DOHH2 (cell line): ENCODE measurements at regions not wholly inside any gene's neighbourhood (a gene's known extent, or its start where the extent isn't known, plus 50 kb on each side); places are given as distances from the start of the nearest gene placed in this dataset.

Experiments
- H3F3A ChIP-seq: fragments of 200-600 bp; sonication (generic), shearing (Covaris generic); 2 replicates; pipeline ENCODE4 v1.6.0; 2016; ENCODE audit warnings: antibody characterized with exemption, mild to moderate bottlenecking; ENCODE audit not compliant: control insufficient read depth, insufficient read depth
- H3K27ac ChIP-seq: fragments of 200-600 bp; sonication (generic); 2 replicates; pipeline ENCODE4 v1.5.1; 2014; ENCODE audit warnings: low read depth, mild to moderate bottlenecking, low read length, moderate library complexity
- H3K27me3 ChIP-seq: fragments of 200-600 bp; sonication (generic); 2 replicates; pipeline ENCODE4 v1.6.1; 2014; ENCODE audit warnings: mild to moderate bottlenecking, low read length, mixed read lengths; ENCODE audit not compliant: control insufficient read depth
- H3K36me3 ChIP-seq: fragments of 200-600 bp; sonication (generic); 2 replicates; pipeline ENCODE4 v1.6.1; 2014; ENCODE audit warnings: mild to moderate bottlenecking, low read length, moderate library complexity, mixed read lengths; ENCODE audit not compliant: control insufficient read depth
- H3K4me1 ChIP-seq: fragments of 200-600 bp; sonication (generic); 2 replicates; pipeline ENCODE4 v1.6.1; 2014; ENCODE audit warnings: mild to moderate bottlenecking, low read length, mixed read lengths; ENCODE audit not compliant: control insufficient read depth
- H3K4me2 ChIP-seq: fragments of 200-600 bp; sonication (generic); 2 replicates; pipeline ENCODE4 v1.6.0; 2014; ENCODE audit warnings: mild to moderate bottlenecking, low read length, moderate library complexity
- H3K4me3 ChIP-seq: fragments of 200-600 bp; sonication (generic); 2 replicates; pipeline ENCODE4 v1.5.1; 2014; ENCODE audit warnings: mild to moderate bottlenecking, low read length, mixed read lengths
- H3K79me2 ChIP-seq: fragments of 200-600 bp; sonication (generic); 2 replicates; pipeline ENCODE4 v1.6.1; 2014; ENCODE audit warnings: mild to moderate bottlenecking, low read length, mixed read lengths; ENCODE audit not compliant: control insufficient read depth
- H3K9me2 ChIP-seq: fragments of 200-600 bp; sonication (generic); replicated peaks from 2 replicates; pipeline ENCODE4 v1.6.1; 2014; ENCODE audit warnings: mild to moderate bottlenecking, low read length, mixed read lengths; ENCODE audit not compliant: control insufficient read depth
- H3K9me3 ChIP-seq: fragments of 200-600 bp; sonication (generic); 2 replicates; pipeline ENCODE4 v1.6.1; 2014; ENCODE audit warnings: antibody characterized with exemption, low read length, mixed read lengths; ENCODE audit not compliant: control insufficient read depth, insufficient read depth
- H4K20me1 ChIP-seq: fragments of 200-600 bp; sonication (generic); 2 replicates; pipeline ENCODE4 v1.6.0; 2014; ENCODE audit warnings: low read depth, mild to moderate bottlenecking, antibody characterized with exemption, low read length, moderate library complexity; ENCODE audit not compliant: control insufficient read depth, insufficient read depth
- CTCF ChIP-seq: fragments of 200-600 bp; sonication (generic); IDR thresholded peaks from one replicate; pipeline ENCODE4 v1.5.1; 2014; ENCODE audit warnings: antibody characterized with exemption, mild to moderate bottlenecking, low read depth, low read length; ENCODE audit not compliant: poor library complexity, severe bottlenecking
- EZH2phosphoT487 ChIP-seq: fragments of 200-600 bp; sonication (generic); IDR thresholded peaks from 2 replicates; pipeline ENCODE4 v1.6.1; 2017; ENCODE audit warnings: borderline replicate concordance, mild to moderate bottlenecking, antibody characterized with exemption, low read length, moderate library complexity, mixed read lengths

GRCh38 chr14:100669468-100669867 is 57.2 kb upstream of the DLK1 start:
- H3K27me3 ChIP-seq, result no peaks in the 10 kb centered on the region
- H3K4me2 ChIP-seq, result no peak overlapping the region
- no peak overlapping the region for H3K4me3 ChIP-seq
- H3F3A ChIP-seq, result no peaks in the 10 kb centered on the region
- no peaks in the 10 kb centered on the region for H3K9me2 ChIP-seq
- TF ChIP-seq CTCF (no peak), EZH2phosphoT487 (no peak)
- no peaks in the 10 kb centered on the region for H3K9me3 ChIP-seq
- H3K36me3 ChIP-seq, result no peaks in the 10 kb centered on the region
- no peaks in the 10 kb centered on the region for H4K20me1 ChIP-seq
- no peaks in the 10 kb centered on the region for H3K4me1 ChIP-seq
- no peaks in the 10 kb centered on the region for H3K79me2 ChIP-seq
- H3K27ac ChIP-seq, result no peak overlapping the region

- no peak overlapping the region for H3K4me2 ChIP-seq
- no peak overlapping the region for H3K27ac ChIP-seq
- H3K36me3 ChIP-seq, result no peaks in the 10 kb centered on the region
- H3K4me1 ChIP-seq, result no peaks in the 10 kb centered on the region
- TF ChIP-seq CTCF (no peak), EZH2phosphoT487 (no peak)
- H3K9me3 ChIP-seq, result no peaks in the 10 kb centered on the region
- H3K4me3 ChIP-seq, result no peak overlapping the region
- no peaks in the 10 kb centered on the region for H3F3A ChIP-seq
- H3K27me3 ChIP-seq, result no peaks in the 10 kb centered on the region
- no peaks in the 10 kb centered on the region for H3K9me2 ChIP-seq
- H3K79me2 ChIP-seq, result no peaks in the 10 kb centered on the region
- H4K20me1 ChIP-seq, result no peaks in the 10 kb centered on the region
Observed at GRCh38 chr14:100670017-100670752, 56.5 kb upstream of the DLK1 start.

GRCh38 chr14:100670753-100671049 is 56.0 kb upstream of the DLK1 start:
- H4K20me1 ChIP-seq, result no peaks in the 10 kb centered on the region
- H3K4me2 ChIP-seq, result no peak overlapping the region
- H3K27ac ChIP-seq, result no peak overlapping the region
- no peak for TF ChIP-seq EZH2phosphoT487
- TF ChIP-seq CTCF, result no peak
- no peaks in the 10 kb centered on the region for H3K27me3 ChIP-seq
- no peak overlapping the region for H3K4me3 ChIP-seq
- no peaks in the 10 kb centered on the region for H3K9me2 ChIP-seq
- no peaks in the 10 kb centered on the region for H3K9me3 ChIP-seq
- no peaks in the 10 kb centered on the region for H3F3A ChIP-seq
- H3K4me1 ChIP-seq, result no peaks in the 10 kb centered on the region
- H3K79me2 ChIP-seq, result no peaks in the 10 kb centered on the region
- no peaks in the 10 kb centered on the region for H3K36me3 ChIP-seq
